GM21529 (cell line): ENCODE measurements at regions not wholly inside any gene's neighbourhood (a gene's known extent, or its start where the extent isn't known, plus 50 kb on each side); places are given as distances from the start of the nearest gene placed in this dataset.
"Not testable (repeated sequence)": the region's sequence is repeated elsewhere in the genome, so short reads cannot be mapped to it uniquely, and the experiment has no call there.

Source experiments
- ATAC-seq: cut with Tn5 transposase; IDR thresholded peaks from one replicate; pipeline ENCODE4 v1.9.1; 2021; ENCODE audit not compliant: unreplicated experiment

DNA sequence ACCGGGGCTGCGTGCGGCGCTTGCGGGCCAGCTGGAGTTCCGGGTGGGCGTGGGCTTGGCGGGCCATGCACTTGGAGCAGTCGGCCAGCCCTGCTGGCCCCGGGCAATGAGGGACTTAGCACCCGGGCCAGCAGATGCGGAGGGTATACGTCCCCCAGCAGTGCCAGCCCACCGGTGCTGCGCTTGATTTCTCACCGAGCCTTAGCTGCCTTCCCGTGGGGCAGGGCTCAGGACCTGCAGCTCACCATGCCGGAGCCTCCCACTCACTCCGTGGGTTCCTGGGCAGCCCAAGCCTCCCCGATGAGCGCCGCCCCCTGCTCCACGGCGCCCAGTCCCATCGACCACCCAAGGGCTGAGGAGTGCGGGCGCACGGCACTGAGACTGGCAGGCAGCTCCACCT lies 51.4 kb upstream of the INPP4B start:
- not testable (repeated sequence) for ATAC-seq

DNA sequence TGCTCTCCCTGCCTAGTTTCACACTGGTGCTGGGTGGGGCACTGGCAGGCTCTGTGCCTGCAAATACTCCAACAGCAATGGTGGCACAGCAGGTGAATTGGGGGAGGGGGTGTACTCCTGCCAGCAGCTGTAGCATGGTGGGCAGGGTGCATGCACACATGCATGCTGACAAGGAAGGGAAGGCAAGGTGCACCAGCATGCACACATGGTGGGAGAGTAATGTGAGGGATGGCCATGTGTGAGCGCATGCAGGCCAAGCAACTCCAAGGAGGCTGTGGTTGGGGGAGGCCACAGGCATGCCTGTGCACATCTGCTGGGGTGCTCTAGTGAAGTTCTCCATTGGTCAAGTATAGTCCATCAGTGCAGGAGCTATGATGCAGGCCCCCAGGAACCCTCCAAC lies 54.5 kb upstream of the INPP4B start:
- no peak for ATAC-seq

DNA sequence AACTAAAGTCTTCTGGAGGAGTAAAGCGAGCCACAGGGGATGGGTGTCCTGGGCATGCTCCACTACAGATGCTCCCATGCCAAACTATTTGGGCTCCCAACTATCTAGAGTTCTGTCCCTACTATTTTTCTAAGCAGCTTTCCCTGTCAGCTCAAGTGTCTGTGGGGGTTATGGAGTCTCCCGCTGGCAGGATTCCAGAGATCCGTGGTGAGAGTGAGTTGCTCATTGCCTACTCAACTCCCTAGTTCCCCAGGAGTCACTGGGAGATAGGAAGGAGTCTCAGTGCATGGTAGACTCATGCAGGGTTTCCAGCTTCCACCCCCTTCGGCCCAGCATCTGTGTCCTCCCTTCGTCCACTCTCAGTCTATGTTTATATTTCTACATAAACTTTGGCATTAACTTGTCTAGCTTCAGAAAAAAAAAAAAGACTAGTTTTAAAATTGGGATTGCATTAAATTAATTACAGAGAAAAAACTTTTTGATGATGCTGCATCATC lies 55.1 kb upstream of the INPP4B start:
- no peak for ATAC-seq

DNA sequence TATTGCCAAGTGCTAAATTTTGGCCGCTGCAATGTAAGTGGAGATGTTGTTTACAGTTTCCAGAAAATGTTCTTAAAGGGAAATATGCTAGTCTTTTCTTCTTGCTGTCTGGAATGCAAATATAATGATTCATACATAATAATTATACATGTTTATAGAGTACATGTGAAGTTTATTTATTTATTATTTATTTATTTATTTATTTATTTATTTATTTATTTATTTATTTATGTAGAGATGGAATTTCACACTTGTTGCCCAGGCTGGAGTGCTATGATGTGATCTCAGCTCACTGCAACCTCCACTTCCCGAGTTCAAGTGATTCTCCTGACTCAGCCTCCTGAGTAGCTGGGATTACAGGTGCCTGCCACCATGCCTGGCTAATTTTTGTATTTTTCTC lies 57.5 kb upstream of the INPP4B start:
- not testable (repeated sequence) for ATAC-seq

DNA sequence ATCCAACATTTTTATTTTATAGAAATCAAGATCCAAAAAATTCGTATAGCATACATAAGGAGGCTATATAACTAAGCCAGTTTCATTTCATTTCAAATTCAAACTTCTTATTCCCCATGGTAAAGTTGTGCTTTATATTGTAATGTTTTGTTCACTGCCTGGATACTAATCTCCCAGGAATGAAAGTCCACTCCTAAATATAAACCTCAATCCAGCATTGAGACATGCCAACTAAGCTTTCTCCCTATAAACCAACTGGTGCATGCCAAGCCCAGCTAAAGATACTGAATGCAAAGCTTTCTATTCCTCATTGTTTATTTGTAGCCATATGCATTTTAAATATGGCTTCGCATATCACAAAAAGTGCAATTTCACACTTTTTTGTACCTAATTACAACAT lies 63.8 kb upstream of the INPP4B start:
- ATAC-seq, result no peak

DNA sequence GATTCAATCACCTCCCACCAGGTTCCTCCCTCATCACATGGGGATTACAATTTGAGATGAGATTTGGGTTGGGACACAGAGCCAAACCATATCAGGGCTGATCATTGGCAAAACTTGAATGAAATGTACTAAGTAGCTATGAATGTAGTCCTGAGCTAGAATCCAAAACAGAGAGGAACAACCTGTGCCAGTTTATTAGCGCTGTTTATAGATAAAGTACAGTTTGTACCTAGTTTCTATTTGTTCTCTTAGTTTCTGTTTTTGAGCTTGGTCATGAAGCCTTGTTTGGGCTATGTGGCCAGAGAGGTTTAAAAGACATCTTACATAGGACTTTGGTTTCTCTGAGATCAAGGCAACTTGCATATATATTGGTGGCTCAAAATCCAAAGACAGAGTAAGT lies 66.9 kb upstream of the INPP4B start:
- no peak for ATAC-seq

DNA sequence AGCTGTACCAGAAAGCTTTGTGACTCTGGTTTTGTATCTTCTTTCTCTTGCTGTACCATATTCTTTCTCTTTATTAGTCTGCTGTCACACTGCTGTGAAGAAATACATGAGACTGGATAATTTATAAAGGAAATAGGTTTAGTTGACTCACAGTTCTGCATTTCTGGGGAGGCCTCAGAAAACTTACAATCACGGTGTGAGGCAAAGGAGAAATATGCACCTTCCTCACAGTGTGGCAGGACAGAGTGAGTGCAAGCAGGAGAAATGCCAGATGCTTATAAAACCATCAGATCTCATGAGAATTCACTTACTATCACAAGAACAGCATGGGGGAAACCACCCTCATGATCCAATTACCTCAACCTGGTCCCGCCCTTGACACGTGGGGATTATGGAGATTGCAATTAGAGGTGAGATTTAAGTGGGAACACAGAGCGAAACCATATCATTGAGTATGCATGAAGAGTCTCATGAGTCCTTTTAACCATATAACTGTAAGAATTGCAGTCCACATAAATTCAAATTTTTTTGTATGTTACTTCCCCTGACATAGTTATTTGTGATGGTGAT lies 67.4 kb upstream of the INPP4B start:
- no peak for ATAC-seq

DNA sequence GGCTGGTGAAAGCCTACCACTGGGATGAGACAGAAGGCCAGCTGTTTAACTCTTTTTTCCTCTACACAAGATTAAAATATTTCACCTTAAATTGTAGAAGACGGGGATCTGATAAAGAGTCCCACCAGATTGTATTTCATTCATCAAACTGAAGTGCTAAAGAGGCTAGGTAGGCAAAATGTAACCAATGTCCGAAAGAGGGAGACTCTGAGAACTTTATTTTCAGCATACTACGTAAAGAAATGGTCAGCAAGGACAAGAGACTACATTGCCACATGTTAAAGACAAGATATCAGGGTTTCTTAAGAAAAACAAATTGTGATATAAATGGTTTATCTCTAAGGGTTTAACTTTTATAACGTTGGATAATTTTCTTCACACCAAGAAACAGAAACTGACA lies 71.6 kb upstream of the INPP4B start:
- no peak for ATAC-seq

DNA sequence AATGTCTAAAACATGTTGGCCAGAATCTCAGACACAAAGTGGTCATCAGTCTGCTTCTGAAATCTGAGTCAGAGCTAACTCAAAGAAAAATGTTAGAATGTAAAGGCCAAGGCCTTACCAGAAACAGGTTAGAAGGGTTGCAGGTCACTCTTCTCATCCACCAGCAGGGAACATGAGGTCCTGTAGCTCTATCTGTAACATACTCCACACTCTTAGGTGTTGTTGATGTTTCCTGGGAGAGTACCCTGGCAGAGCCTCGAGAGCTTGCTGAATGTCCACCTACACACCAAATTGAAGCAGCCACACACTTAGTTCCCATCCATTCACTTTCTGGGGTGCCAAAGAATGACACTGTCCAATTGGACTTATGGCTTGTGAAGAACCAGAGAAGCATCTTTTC lies 76.6 kb upstream of the INPP4B start:
- ATAC-seq, result no peak

DNA sequence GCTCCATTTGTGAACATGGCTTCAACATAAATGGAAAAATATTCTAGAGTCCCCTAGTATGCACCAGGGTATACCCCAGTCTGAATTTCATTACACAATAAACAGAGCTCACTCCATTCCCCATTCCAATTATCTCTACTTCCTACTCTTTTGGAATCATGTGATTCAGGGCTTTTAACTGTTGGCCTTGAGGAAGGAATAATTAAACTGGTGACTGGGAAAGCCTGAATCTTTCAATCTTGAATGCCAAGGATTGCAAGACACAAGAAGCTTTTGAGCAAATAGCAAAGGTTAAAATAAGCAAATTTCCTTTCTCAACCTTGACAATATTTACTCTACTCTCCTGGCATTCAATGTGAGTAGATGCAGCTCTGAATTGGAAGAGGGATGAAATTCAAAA lies 77.5 kb upstream of the INPP4B start:
- no peak for ATAC-seq

DNA sequence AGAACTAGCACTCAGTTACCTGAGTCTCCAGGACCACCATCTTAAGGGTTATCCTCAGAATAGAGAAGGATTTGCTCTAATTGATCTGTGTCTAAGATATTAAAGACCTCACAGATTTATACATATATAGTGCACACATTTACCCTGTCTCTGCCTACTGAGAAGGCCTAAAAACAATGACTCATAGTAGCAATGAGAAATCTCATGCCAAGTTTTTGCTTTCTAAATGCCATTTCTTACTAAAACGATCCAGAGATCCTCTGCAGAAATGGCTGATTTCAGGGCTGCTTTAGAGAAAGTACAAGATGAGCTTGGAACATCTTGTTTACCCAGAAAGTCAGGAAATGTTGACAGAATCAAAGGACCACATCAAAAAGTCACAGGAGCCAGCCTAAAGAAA lies 79.1 kb upstream of the INPP4B start:
- ATAC-seq, result no peak

DNA sequence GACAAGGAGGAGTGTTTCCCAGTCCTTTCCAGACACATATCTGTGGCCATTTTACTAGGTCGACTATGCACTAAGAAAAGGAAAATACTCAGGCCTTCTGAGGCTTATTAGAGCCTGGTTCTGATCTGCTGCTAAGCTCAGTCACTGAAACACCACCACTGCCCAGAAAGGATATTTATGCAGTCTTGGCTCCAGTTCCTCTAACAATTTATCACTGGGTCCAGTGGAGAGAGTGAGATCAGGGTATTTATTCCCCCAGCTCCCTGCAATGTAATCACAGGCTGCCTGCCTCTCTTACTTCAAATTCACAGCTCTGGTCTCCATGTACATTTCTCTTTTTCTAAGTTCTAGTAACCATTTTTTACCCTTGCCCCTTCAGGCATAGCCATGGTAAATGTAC lies 81.6 kb upstream of the INPP4B start:
- no peak for ATAC-seq

DNA sequence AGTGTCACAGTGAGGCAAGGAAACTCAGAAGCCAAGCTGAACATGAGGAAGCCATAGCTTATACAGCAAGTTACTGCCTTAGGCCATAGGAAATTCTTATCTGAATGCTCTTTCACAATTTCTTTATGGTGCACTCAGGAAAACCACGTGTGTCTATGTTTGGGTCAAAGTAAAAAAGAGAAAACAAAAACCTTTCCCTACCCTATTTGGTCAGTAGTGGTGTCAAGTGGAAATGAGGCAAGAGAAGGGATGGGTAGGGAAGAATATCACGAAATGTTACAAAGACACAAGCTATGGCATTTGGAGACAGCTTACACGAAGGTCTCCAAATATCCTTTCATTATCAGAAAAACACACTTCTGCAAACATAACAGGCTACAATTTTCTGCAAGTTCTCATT lies 83.4 kb upstream of the INPP4B start:
- ATAC-seq, result no peak

DNA sequence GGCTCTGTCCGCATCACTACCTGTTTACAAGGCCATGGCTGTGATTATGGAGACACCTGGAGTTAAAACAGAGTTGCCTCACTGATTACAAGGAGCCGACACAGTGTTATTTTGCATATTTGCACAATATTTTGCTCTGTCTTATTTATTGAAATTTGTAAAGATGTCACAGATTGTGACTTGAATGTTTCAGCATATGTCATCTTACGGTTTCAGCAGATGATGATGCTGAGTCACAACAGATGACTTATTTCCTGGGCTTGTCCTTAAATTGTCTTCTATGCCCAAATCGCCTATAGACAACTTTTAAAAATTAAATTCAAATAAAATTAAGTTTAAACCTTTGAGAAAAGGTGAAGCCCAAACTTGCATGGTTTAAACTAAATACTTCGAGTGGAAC lies 87.1 kb upstream of the INPP4B start:
- ATAC-seq, result no peak

DNA sequence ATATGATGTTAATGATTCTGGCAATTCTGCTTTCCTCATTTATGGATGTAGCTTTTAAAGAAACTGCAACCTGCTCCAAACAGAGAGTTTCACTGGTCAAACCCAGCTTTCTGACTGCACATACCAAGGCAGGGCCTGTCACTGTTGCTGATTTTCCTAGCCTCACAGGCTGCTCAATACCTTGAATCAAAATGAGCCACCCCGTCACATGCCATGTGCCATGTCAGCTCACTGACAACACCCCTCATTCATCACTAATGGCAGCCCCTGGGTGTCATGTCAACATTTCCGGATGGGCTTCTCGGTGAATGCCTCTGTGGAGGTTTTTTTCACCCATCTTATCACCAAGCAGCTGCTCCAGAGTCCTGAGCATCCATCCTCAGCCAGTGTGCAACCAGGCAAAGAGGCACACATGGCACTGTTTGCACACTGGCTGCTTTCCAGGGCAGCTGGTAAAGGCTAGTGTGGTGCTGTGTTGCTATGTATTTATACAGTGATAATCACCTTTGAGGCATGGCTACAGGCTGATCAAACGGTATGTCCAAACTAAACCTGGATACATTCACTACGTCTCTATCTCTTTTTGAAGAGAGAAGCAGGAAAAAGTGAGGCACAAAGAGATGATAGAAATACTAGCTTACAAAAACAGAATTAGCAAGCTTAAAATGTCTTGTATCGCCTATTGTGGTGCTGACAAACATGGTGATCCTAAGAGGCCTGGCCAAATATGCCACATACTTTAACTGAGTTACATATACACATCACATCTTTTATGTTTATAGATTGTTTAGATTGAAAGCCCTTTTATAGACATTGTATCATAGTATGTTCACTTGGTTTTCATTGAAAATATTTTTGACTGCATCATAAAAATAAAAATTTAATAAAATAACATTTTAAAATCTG lies 94.6 kb upstream of the INPP4B start:
- ATAC-seq, result no peak

DNA sequence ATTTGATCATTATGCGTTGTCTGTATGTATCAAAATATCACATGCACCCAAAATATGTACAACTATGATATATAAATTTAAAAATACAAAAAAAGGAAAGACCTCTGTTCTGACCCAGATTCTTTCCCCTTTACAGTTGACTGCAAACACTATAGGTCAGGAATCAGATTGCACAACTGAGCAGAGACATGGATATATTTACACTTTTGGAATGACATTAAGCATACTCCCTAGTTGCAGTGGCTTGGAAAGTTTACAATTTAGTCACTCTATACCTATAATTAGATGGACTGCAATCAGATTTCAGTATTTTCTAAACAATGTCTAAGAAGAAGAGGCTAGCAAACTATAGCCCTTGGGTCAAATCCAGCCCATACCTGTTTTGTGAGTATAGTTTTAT lies 98.5 kb upstream of the INPP4B start:
- no peak for ATAC-seq

DNA sequence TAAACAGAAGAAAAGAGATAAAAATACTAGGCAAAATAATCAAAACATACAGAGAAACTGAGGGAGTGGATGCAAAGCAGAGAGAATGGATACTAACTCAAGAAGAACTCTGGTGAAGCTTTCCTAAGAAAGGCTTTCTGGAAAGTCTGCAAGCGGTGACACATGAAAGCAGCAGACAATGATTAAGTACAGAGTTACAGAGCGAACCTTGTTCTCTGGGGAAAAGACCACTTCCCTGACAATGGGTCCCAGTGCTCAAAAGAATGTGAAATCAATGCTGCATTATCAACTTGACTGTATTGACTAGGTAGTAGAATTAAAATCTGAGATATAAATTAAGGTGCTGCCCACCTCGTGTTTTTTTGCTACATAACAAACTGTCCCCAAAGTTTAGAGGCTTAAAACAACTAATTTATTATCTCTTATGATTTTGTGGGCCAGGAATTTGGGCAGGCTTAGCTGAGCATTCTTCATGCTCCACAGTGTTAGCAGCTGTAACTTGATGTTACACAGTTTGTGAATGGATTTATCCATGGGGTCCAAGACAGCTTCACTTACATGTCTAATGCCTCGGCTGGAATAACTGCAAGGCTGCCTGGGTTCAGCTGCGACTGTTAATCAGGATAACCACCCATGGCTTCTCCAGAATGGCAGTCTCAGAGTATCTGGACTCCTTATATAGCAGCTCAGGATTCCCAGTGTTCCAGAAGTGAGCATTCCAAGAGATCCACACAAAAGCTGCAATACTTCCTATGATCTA lies 106.9 kb upstream of the INPP4B start:
- ATAC-seq, result no peak

DNA sequence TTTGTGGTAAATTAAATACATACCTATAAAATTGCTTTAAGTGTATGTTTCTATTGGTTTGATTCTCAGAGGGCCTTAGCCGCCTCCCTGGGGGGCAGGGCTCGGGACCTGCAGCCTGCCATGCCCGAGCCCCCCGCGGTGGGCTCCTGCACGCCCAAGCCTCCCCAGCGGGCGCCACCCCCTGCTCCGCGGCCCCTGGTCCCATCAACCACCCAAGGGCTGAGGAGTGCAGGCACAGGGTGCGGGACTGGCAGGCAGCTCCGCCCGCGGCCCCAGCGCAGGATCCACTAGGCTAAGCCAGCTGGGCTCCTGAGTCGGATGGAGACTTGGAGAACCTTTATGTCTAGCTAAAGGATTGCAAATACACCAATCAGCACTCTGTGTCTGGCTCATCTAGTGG lies 108.3 kb upstream of the INPP4B start:
- no peak for ATAC-seq

DNA sequence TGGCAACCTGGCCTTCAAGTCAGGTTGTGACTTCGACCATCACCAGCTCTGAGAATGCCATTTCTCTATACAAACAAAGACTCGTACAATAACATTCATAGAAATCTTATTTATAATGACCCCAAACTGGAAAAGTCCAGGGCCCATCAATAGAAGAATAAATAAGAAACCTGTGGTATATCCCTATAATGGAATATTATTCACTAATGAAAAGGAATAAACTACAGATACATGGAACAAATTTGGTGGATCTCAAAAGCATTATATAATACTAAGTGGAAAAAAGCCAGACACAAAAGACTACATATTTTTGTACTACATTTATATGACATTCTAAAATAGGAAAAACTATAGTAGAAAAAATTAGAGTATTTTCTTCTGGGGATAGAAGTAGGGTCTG lies 109.4 kb upstream of the INPP4B start:
- ATAC-seq, result no peak

DNA sequence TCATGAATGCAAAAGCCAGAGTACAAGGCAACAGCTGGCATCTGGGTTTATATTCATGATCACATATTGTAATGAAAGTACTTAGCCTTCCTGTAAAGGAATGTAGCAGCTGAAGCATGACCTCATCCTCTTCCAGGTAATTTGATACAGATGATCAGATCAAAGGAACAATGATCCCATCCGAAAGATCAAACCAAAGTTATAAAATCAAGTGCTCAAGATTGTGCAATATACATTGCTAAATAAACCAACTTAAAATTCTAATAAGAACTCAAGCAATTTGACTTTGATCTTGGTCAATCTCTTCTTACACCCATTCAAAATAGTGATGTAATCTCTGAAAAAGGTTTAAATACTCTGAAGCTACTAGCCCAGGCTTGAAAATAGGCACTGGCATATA lies 113.1 kb upstream of the INPP4B start:
- ATAC-seq, result no peak

DNA sequence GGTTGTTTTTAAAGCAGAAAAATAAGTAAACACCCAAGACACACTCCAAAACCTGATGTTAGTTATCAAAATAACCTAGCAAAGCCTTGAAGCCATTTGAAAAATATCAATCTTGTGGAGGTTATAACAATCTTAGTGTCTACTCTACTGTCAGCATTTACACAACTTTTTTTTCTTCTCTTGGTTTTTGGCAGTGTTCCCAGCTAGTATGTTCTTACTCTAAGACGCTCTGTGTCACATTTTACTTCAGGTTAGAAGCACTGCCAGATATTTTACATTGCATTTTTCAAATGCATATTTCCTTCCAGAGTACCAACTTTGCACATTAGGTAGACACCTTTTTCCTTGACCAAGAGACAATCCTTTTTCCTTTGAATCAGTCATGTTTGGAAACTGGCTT lies 114.0 kb upstream of the INPP4B start:
- no peak for ATAC-seq
